ENCODE measurements at regions not wholly inside any gene's neighbourhood (a gene's known extent, or its start where the extent isn't known, plus 50 kb on each side); places are given as distances from the start of the nearest gene placed in this dataset.

DNA sequence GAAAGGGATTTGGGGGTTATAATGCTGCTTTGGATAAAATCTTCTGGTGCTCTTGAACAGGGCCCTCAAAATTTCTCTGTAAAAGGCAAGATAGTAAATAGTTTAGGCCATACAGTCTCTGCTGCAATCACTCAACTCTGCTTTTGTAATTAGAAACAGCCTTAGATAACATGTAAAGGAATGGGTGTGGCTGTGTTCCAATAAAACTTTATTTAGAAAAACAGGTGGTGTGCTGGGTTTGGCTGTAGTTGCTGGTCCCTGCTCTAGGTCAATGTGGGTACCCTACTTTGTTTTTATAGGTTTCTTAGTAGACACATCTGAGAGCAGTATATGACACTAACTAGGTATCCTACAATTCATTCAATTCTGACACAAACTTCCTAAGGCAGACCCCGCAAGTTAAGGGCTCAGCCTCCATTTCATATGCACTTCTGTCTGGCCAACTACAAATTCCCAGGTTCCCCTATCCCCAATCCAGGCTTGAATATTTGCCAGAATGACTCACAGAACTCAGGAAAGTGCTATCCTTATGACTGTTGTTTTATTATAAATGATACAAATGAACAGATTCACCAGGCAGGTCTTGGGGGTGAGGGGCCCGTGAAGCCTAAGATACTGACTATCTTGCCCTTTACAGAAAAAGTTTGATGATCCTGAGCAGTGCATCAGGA is 349.9 kb downstream of the RPS24 start:
- TF ChIP-seq, protein P1, sequence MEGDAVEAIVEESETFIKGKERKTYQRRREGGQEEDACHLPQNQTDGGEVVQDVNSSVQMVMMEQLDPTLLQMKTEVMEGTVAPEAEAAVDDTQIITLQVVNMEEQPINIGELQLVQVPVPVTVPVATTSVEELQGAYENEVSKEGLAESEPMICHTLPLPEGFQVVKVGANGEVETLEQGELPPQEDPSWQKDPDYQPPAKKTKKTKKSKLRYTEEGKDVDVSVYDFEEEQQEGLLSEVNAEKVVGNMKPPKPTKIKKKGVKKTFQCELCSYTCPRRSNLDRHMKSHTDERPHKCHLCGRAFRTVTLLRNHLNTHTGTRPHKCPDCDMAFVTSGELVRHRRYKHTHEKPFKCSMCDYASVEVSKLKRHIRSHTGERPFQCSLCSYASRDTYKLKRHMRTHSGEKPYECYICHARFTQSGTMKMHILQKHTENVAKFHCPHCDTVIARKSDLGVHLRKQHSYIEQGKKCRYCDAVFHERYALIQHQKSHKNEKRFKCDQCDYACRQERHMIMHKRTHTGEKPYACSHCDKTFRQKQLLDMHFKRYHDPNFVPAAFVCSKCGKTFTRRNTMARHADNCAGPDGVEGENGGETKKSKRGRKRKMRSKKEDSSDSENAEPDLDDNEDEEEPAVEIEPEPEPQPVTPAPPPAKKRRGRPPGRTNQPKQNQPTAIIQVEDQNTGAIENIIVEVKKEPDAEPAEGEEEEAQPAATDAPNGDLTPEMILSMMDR (IDR thresholded peaks at IDR 0.05), result no peak
- no peak for TF ChIP-seq ZFX (IDR thresholded peaks at IDR 0.05; ENCODE audit: borderline replicate concordance)
- H3K27ac ChIP-seq, result no peak overlapping the region

DNA sequence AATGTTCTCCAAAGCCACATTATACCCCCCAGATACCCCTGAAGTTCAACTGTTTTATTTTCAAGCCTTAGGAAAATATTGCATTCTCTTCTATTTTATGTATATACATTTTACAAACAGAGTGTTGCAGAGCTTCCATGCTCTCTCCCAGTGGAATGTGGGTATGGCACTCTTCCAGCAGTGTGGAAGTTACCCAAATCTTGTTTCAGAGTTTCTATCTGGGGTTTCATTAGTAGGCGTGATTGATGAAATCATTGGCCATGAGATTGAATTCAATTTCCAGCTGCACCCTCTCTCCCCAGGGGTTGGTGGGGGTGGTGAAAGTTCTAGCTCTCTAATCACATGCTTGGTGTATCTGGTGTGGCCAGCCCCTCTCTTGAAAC is 350.4 kb downstream of the RPS24 start:
- TF ChIP-seq, protein P1 (IDR thresholded peaks at IDR 0.05), result no peak
- TF ChIP-seq ZFX (IDR thresholded peaks at IDR 0.05; ENCODE audit: borderline replicate concordance), result no peak

DNA sequence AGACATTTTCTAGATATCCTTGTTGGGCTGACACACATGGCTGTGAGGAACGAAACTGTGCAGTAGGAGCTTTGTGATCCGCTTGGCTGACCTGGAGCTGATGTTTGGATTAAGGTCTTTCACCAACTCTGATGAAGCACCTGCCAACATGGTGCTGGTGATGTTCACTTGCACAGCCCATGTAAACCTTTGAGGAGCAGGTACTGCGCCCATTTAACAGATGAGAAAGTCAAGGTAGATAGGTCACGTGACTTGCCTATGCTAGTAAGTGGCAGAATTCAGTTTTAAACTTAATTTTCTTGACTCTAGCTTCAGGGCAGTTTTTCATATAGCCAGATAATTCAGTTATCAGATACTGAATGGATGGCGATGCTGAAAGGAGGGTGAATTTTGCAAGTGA is 351.9 kb downstream of the RPS24 start:
- no peak overlapping the region for H3K27ac ChIP-seq
- no peak for TF ChIP-seq ZFX (IDR thresholded peaks at IDR 0.05; ENCODE audit: borderline replicate concordance)
- TF ChIP-seq, protein P1 (IDR thresholded peaks at IDR 0.05), result no peak

More for the DNA sequence above, 350.4 kb downstream of the RPS24 start:
- H3K27ac ChIP-seq, result no peak overlapping the region

DNA sequence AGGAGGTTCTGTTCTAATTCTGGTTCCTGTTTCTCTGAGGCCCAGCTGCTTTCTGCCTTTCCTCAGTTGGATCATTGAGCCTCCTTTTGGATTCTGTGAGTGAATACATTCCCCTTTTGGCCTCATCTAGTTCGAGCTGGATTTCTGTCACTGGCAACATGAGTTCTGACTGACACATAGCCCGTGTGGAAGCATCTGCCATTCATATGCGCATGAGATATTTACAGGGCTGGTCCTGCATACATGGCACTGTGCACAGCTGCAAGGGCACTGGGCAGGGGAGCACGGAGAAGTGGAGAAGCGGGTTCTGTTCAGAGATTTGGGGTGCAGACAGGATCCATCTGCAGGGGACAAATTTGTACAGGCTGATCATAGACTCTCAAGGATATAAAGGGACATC is 352.8 kb downstream of the RPS24 start:
- H3K27ac ChIP-seq, result no peak overlapping the region
- TF ChIP-seq, protein P1 (IDR thresholded peaks at IDR 0.05), result no peak
- no peak for TF ChIP-seq ZFX (IDR thresholded peaks at IDR 0.05; ENCODE audit: borderline replicate concordance)

DNA sequence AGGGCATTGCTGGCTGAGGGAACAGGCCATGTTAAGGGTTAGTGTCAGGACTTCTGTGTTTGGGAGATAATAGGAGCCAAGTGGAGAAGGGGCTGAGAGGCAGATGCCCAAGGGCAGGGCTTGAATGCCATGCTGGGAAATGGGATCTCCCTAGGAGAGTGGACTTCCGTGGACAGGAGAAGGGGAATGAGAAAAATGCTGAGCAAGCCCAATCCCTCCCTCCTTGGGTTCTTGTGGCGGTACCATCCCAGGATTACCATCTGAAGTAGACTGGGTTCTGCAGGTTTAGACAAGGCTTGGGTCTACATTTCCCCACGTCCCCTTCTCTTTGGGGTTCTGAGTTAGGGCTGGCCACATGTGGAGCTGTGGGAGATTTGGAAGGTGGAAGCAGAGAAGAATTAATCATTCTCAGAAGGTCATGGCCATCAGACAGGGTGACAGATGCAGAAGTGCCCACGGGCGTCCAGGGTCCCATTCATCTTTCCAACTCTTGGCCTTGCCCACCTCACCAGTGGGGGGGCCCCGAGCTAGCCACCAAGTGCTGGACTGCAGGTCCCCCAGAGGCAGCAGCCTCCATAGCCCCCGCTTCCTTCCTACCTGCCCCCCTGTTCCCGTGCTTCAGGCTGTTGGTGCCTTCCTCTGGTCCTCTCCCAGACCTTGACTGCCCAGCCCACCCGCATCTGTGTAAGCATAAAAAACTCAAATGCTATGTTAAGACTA is 354.8 kb downstream of the RPS24 start:
- no peak overlapping the region for H3K27ac ChIP-seq
- TF ChIP-seq ZFX (IDR thresholded peaks at IDR 0.05; ENCODE audit: borderline replicate concordance), result no peak
- TF ChIP-seq, protein P1 (IDR thresholded peaks at IDR 0.05), result no peak

DNA sequence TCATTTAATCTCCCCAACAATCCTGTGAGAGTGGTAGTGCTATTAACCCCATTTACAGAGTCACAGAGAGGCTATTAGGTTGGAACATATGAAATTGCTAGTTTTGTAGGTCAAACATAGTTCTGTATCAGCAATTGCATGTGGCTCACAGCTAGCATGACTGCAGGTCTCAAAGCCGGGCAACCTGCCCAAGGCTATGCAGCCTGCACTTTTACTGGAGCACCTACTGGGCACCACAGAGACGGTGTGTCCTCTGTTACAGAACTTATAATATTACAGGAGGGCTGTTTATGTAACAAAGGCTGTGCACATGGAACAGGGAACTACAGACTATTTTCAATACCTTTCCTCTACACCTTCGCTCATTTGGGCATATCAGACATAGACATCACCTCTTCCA is 355.8 kb downstream of the RPS24 start:
- no peak overlapping the region for H3K27ac ChIP-seq
- no peak for TF ChIP-seq ZFX (IDR thresholded peaks at IDR 0.05; ENCODE audit: borderline replicate concordance)
- TF ChIP-seq, protein P1 (IDR thresholded peaks at IDR 0.05), result no peak

DNA sequence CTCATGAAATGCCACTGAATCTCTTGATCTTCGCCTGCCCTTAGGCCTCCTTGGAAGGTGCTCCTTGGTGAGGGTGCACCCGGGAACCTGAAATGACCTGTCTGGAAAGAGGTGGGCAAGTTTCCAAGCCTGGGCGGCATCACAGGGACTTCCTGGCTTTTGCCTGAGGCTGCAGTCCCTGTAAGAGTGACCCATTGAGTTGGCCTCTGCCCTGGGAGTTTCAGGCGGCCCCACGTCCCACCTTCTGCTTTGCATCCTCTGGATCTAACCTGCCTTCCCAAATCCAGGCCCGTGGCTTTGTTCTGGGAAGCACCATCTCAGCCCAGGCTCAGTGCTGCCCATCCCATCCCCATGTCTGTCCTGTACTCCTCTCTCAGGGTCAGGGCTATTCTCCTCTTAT is 356.4 kb downstream of the RPS24 start:
- TF ChIP-seq, protein P1 (IDR thresholded peaks at IDR 0.05), result no peak
- no peak for TF ChIP-seq ZFX (IDR thresholded peaks at IDR 0.05; ENCODE audit: borderline replicate concordance)
- H3K27ac ChIP-seq, result no peak overlapping the region

Data from 22Rv1 (cell line).